Dermis microvascular lymphatic vessel endothelial cell (primary cell): ENCODE measurements at regions not wholly inside any gene's neighbourhood (a gene's known extent, or its start where the extent isn't known, plus 50 kb on each side); places are given as distances from the start of the nearest gene placed in this dataset.
"Not testable (repeated sequence)": the region's sequence is repeated elsewhere in the genome, so short reads cannot be mapped to it uniquely, and the experiment has no call there.

Source experiments
- DNase-seq, 2 donors: peaks; one replicate each; pipeline versions ENCODE4 v3.0.0 to v3.0.0-alpha.2; 2010; ENCODE audit warnings: low read depth in 2 of 2

DNA sequence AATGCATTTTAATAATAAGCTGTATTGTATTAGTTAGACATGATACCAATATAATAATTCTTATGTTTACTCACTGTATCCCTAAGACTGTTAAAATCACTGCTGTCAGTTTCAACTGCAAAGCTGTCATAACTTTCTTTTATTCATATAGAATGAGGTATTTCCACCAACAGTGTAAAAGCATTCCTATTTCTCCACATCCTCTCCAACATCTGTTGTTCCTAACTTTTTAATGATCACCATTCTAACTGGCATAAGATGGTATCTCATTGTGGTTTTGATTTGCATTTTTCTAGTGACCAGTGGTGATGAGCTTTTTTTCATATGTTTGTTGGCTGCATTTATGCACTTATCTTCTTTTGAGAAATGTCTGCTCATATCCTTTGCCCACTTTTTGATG lies 177.6 kb upstream of the MME start:
- not testable (repeated sequence) for DNase-seq

DNA sequence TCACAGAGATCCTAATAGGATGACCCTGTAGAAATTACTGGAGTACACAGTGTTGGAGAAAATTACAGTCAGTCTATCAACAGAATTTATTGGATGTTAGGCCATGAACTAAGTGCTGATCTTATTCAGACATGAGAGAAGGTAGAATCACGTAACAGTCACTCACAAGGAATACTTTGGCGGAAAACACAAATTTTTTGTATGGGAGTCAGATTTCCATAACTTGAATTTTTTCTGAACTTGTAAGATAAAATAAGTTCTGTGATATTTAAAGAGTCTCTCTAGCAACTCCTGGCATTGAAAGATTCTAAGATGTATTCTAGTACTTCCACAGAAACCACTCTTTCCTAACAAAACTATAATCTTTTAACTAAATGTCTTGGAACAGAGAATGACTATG lies 178.8 kb upstream of the MME start:
- DNase-seq = no peak

DNA sequence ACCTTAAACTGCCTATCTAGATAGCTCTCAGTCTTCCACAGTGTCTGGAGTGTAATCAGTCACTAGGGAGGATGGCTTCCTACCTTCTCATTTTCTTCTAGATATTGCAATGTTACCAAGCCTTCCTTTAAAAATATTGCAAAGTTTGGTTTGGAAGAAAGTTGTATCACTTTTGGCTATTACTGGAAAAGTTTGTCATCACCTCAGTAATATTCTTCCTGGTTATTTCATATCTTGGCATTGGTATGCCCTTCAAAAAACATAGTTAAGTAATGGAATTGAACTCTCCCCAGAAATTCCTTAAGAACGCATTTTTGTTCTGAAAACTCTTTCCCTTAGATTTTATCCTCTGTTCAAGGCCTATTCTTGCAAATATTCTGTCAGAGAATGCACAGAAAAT lies 179.3 kb upstream of the MME start:
- DNase-seq = no peak

DNA sequence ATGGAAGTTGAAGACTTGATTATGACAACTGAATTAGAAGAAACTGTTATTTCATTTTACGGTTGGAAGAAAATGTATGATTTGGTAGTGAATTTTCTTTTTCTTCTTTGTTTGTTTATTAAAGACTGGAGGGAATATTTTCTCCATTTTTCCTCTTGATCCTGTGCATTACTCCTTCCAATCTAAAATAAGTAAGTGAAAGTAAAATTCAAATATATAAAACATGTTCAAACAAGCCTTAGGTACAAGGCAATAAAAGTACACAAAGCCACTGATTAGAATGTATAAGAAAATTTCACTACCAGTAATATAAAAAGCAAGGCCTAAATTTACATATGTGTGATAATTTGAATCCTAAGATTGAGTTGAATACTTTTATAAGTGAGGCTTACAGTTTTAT lies 181.2 kb upstream of the MME start:
- no peak for DNase-seq

DNA sequence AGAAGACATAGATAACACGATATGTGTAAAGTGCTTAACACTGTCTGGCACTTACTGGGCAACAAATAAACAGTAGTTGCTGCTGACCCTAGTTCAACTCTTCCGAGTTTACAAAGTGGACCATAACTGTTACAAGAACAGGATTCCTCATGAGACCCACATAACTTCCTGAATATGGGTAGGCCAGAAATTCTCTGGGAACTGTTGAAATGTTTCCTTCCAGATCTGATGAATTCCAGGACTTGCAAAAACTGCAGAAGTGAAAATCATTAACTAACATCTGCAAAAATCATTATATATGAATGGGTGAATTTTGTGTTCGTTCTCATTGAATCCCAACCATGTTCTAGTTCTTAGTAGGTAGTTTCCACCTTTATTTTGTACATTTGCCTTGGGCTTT lies 181.7 kb upstream of the MME start:
- DNase-seq = no peak

DNA sequence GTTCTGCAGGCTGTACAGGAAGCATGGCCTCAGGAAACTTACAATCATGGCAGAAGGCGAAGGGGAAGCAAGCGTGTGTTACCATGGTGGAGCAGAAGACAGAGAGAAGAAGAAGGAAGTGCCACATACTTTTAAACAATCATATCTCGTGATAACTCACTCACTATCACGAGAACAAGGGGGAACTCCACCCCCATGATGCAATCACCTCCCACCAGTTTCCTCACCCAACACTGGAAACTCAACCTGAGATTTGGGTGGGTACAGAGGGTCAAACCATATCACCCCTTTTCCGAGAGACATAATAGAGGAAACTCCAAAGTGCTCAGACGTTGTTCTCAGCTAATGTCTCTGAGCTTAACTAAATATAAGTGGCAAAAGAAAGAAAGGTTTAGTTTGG lies 186.3 kb upstream of the MME start:
- no peak for DNase-seq

DNA sequence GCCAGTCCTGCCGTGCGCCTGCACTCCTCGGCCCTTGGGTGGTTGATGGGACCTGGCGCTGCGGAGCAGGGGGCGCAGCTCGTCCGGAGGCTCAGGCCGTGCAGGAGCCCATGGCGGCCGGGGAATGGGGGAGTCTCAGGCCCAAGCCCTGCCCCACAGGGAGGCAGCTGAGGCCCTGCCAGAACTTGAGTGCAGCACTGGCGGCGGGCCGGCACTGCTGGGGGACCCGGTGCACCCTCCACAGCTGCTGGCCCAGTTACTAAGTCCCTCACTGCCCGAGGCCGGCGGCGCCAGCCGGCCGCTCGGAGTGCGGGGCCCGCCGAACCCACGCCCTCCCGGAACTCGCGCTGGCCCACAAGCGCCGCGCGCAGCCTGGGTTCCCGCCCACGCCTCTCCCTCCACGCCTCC lies 190.9 kb upstream of the MME start:
- no peak for DNase-seq

DNA sequence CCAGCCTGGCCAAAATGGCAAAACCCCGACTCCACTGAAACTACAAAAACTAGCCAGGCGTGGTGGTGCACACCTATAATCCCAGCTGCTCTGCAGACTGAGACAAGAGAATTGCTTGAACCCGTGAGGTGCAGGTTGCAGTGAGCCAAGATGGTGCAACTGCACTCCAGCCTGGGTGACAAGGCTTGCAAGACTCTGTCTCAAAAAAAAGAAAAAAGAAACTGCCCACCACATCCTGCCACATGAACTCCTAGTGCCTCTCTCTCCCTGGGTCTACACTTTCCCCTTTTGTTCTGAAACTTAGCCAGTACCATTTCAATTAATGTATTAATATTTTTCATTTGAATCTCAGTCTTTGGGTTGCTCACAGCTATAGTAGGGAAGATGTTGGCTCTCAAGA lies 192.2 kb upstream of the MME start:
- DNase-seq = no peak

DNA sequence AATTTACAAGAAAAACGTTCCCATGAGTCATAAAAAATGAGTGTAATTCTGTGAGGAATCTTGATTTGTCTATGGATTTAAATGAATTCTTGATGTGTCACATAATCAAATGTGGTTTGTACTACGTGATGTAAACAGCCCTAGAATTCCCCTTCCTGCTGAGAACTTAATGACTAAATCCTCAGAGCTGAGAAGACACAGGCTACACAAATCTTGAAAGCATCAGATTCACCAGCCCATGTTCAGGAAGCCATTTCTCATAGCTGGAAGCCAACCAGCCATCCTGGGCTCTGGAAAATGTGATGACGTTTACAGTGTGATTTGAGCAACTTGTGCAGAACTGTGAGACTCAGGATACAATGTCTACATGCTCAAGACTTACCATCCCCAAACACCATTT lies 193.7 kb upstream of the MME start:
- DNase-seq = no peak

DNA sequence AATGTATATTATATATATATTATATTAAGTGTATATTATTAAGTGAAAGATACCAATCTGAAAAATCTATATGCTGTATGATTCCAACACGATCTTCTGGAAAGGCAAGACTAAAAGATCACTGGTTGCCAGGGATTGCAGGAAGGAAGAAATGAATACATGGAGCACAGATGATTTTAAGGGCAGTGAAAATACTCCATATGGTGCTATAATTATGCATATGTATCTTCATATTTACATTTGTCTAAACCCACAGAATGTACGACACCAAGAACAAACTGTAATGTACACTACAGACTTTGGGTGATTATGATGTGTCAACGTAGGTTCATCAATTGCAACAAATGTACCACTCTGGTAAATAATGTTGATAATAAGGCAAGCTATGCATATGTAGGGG lies 194.7 kb upstream of the MME start:
- no peak for DNase-seq

DNA sequence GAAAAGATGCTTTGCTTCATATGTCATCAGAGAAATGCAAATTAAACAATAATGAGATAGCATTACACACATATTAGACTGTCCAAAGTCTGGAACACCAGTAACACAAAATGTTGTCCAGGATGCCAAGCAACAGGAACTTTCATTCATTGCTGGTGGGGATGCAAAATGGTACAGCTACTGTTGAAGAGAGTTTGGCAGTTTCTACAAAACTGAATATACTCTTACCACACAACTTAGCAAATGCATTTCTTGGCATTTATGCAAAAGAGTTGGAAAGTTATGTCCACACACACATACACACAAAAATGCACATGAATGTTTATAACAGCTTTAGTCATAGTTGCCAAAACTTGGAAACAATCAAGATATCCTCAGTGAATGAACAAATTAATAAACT lies 195.2 kb upstream of the MME start:
- DNase-seq = no peak

DNA sequence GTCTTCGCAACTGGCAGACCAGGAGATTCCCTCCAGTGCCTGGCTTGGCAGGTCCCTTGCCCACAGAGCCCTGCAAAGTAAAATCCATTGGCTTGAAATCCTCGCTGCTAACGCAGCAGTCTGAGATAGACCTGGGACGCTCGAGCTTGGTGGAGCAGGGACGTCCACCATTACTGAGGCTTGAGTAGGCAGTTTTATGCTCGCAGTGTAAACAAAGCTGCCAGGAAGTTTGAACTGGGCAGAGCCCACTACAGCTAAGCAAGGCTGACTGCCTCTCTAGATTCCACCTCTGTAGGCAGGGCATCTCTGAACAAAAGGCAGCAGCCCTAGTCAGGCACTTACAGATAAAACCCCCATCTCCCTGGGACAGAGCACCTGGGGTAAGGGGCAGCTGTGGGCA lies 205.0 kb upstream of the MME start:
- DNase-seq = no peak

DNA sequence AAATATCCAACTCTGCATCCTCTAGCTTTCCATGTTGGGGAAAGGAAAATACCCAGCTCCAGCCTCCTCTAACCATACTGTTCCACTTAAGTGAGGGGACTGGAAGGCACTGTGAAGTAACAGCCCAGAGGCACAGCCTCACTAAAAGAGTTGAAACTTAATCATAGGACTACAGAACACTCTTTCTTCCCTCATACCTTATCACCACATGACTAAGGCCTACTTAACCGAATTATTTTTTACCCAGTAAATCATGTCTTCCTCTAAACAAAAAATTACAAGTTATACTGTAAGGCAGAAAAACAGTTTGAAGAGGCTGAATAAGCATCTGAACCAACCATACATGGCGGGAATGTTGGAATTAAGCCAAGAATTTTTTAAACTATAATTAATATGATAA lies 207.4 kb upstream of the MME start:
- DNase-seq = no peak

DNA sequence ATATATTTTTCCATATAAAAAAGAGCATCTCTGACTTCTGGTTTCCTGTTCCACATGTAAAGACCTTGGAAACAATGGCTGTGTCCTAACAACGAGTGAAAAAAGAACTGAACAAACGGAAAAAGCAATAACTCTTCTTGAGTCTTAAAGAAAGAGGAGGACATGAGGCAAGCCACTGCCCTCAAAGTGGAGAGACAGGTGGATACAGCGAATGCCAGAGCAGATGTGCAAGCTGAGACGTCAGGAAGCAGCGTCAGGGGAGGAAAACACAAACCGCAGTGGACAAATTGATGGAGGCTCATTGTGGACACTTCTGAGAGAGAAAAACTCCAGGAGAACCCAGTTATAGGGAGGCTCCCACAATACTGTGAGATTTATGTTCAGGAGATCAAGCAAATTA lies 208.0 kb upstream of the MME start:
- no peak for DNase-seq

DNA sequence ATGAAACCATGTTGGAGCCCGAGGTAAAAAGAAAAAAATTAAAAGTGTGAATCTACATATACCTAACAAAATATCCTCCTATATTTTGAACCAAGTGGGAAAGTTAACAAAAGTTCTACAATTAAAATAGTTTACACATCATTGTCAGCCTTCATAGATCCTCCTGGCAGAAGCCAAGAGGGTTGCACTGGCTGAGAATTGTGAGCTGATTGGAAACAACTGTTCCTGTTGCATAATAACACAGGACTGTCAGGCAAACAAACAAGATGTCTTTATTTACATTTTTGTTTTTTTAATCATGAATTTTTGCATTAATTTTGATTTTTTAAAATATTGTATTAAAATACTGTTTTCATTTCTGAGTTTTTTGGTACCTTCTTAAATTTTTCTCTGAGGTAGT lies 215.2 kb upstream of the MME start:
- no peak for DNase-seq

DNA sequence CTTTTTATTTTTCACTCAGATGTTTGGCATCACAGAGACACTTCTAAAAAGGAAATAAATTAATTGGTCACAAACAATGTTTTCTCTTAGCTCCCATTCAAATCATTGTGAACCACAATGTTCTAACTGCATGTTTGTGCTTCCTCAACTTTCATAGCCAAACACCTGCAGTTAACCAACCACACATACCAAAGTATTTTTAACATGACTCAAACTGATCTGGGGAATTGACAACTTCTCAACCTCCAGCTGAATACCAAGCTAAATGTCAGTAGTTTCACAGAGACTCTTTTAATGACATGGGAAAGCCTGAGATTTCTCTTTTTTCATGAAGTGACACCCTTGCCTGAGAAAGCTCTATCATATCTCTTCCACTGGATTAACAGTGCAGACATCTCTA lies 217.9 kb upstream of the MME start:
- DNase-seq = no peak

DNA sequence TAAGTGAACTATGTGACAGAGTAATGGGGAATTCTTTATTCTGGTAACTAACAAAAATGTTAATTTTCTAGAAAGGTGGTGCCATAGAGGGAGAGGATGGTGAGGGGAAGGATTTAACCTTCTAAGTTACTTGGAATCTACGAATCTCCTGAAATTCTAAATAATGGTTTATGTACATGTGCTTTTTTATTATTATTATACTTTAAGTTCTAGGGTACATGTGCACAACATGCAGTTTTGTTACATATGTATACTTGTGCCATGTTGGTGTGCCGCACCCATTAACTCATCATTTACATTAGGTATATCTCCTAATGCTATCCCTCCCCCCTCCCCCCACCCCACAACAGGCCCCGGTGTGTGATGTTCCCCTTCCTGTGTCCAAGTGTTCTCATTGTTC lies 227.1 kb upstream of the MME start:
- not testable (repeated sequence) for DNase-seq

DNA sequence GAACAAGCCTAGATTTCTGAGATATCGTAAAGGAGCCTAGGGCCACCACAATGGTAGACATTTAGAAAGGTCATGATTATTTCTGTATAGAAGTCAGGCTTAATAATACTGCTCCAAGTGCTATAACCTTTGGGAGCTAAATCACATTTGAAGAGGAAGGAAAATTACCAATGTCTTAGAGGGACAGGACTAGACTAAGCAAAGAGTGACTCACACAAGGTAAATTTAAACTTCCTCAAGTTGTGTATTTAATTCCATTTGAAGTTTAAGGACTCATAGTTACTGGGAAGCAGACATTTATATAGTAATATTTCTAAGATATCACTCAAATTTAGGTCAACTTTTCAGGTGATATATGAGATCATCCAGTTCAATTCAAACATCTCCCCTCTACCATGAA lies 227.6 kb upstream of the MME start:
- DNase-seq = no peak

DNA sequence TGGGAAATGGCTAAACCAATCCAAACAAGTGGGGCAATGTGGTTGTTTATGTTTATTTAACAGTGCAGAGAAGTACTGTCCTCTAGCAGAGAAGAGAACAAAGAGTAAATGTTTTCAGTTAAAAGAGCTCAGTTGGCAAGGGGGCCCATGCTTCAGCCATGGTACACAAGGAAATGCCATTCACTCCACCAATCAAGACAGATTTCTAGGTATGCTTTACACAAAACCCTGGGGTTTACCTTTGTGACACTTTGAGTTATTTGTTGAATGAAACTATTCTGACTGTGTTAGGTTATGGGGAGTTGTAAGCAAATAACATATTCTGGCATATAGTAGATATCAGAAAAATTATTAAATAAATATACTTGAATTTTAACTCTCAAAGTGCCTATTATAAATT lies 228.5 kb upstream of the MME start:
- no peak for DNase-seq

DNA sequence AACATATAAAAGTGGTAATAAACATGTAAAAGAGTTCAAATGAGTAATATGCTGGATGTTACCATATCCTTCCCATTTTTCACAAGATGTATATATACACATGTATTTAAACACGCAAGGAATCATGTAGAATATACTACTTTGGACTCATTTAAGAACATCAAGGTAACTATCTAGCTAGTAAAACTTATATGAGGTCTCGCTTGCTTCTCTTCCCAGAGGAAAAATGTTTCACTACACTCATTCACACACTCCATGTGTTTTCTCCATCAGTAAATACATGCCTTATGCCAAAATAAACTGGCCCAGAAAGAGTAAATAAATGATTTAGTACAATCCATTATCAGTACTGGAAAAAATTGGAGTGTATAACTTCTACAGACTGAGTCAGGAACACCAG lies 229.2 kb upstream of the MME start:
- DNase-seq = no peak

DNA sequence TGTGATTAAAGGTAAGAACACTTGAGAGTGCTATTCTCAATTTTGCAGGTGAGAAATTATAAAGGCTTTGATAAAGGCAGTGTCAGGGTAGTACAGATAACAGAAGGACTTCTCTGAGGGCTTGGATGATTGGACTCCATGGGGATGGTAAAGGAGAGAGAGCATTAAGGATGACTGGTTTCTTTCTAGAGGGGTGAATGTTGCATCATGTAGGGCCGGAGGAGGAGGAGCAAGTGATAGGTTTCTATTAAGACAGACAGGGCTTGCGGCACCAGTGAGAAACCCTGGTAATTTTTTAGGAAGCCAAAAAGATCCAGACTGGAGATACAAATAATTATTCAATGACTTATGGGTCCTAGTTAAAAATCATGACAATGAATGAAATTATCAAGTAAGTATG lies 230.7 kb upstream of the MME start:
- no peak for DNase-seq

DNA sequence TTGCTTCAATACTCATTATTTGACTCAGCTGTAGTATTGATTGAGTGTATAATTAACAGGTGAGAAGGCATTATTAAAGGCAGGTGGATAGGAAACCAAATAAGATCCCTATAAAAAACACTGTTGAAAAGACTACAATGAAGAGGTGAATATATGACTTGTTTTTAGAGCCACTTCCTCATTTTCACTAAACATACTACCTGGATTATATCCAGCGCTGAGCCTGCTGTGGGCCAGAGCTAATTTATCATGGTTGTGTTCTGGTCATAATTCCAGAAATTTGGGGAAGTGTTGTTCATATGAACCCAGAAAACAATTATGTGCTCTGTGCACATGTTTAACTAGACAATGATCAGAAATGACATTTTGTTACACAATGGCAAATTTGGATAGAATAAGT lies 235.3 kb upstream of the MME start:
- no peak for DNase-seq

DNA sequence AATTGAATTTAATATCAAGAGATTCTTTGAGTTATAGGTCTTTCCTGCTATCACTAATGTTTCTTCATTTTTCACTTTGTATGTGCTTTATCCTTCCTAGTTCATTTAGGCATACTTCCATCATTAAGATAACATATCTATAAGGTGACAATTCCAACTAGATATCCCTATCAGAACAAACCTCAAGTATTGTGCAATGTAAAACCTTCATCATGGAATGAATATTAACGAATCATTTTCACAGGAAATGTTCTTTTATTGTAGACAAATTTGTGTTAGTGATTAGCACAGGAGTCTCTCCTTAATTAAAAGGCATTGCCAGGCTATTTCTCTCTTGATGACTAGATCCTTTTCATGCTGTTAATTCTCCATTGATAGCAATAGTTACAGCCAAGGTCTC lies 236.5 kb upstream of the MME start:
- DNase-seq = no peak

DNA sequence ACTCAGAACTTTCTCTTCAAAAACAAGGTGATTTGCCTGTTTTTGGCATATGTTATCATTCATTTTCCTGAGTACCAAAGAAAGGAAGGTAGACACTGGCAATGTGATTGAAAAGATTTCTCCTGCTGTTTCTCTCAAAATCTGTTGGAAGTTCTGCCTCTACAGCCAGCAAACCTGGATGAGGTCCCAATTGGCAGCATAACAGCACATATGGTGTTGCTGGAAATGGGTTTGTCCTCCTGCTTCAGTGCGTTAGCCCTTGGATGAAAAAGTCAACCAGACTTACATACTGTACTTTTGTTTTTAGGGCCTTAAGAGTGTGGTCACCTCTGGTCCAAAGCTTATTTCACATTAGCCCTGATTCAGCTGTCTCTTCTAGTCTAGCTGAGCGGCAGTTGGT lies 237.6 kb upstream of the MME start:
- DNase-seq = no peak

DNA sequence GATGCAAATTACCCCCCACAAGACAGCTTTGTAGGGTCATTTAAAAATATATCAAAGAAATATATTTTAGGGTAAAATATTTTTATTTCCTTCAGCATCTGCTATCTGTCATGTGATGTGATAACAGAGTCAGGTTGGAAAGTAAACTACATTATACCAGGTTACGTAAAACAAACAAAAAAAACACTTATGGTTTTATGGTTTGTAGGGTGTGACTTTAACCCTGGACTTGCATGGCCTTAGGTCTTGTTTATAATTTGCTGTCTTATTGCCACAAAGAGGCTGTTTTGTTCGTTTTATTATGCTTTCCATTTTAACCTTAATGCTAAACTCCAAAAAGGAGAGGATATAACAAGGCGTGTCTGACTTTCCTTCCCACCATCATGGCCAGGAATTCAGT lies 244.5 kb upstream of the MME start:
- no peak for DNase-seq
